Activated naive CD4-positive, alpha-beta T cell treated with anti-CD3 and anti-CD28 coated beads for 36 hours (primary cell): ENCODE measurements at regions not wholly inside any gene's neighbourhood (a gene's known extent, or its start where the extent isn't known, plus 50 kb on each side); places are given as distances from the start of the nearest gene placed in this dataset.

Experiments used
- CTCF ChIA-PET: fragments of 350-600 bp; sonication (Branson Sonifier 250); formaldehyde crosslinking; loops from one replicate; lab custom pipeline; 2021; ENCODE audit warnings: antibody characterized with exemption; lab: Charles Lee
- DNase-seq: peaks from one replicate; pipeline ENCODE4 v3.0.0-alpha.2; 2020
- H3K27ac Mint-ChIP-seq: one replicate; pipeline ENCODE4 v1.8.0; 2021; ENCODE audit warnings: mild to moderate bottlenecking, mixed read lengths
- H3K27me3 Mint-ChIP-seq: one replicate; pipeline ENCODE4 v1.8.0; 2021; ENCODE audit warnings: low read depth, mixed read lengths
- H3K36me3 Mint-ChIP-seq: one replicate; pipeline ENCODE4 v1.8.0; 2021; ENCODE audit warnings: low read depth, mixed read lengths
- H3K4me1 Mint-ChIP-seq: one replicate; pipeline ENCODE4 v1.8.0; 2021; ENCODE audit warnings: low read depth, mixed read lengths
- H3K4me3 Mint-ChIP-seq: one replicate; pipeline ENCODE4 v1.8.0; 2021; ENCODE audit warnings: mild to moderate bottlenecking, moderate library complexity, mixed read lengths
- H3K9me3 Mint-ChIP-seq: one replicate; pipeline ENCODE4 v1.8.0; 2021; ENCODE audit warnings: mixed read lengths
- intact Hi-C: fragments of 100-400 bp; cut with micrococcal nuclease; formaldehyde crosslinking; loops from one replicate; pipeline ENCODE4 v1.15.1; 2023

- Mint-ChIP-seq H3K27ac (no peak overlapping the region), H3K27me3 (peaks cover 7% of the 10 kb centered on the region), H3K4me1 (no peaks in the 10 kb centered on the region), H3K9me3 (no peaks in the 10 kb centered on the region), H3K4me3 (no peak overlapping the region), H3K36me3 (no peaks in the 10 kb centered on the region)
- CTCF ChIA-PET = no interaction called here
- intact Hi-C loops = no loop called here
- DNase-seq = no peak
Observed at GRCh38 chr6:140256248-140256647, 881.8 kb upstream of the CITED2 start.

- no peaks in the 10 kb centered on the region for H3K4me1 Mint-ChIP-seq
- no peak for DNase-seq
- peaks cover 11% of the 10 kb centered on the region for H3K27me3 Mint-ChIP-seq
- no peaks in the 10 kb centered on the region for H3K36me3 Mint-ChIP-seq
- no peak overlapping the region for H3K27ac Mint-ChIP-seq
- H3K9me3 Mint-ChIP-seq = no peaks in the 10 kb centered on the region
- intact Hi-C loops = no loop called here
- H3K4me3 Mint-ChIP-seq = no peak overlapping the region
- CTCF ChIA-PET = no interaction called here
Observed at GRCh38 chr6:140253096-140253495, 878.6 kb upstream of the CITED2 start.

- intact Hi-C loops = no loop called here
- no peak for DNase-seq
- H3K27me3 Mint-ChIP-seq = peaks cover 11% of the 10 kb centered on the region
- no peak overlapping the region for H3K27ac Mint-ChIP-seq
- no peak overlapping the region for H3K4me3 Mint-ChIP-seq
- H3K9me3 Mint-ChIP-seq = no peaks in the 10 kb centered on the region
- H3K4me1 Mint-ChIP-seq = no peaks in the 10 kb centered on the region
- H3K36me3 Mint-ChIP-seq = no peaks in the 10 kb centered on the region
- CTCF ChIA-PET = no interaction called here
Observed at GRCh38 chr6:140252099-140252498, 877.7 kb upstream of the CITED2 start.

GRCh38 chr6:140245296-140246040 is 871.0 kb upstream of the CITED2 start:
- CTCF ChIA-PET = no interaction called here
- Mint-ChIP-seq H3K4me1 (no peaks in the 10 kb centered on the region), H3K27me3 (peaks cover 4% of the 10 kb centered on the region), H3K27ac (no peak overlapping the region), H3K4me3 (no peak overlapping the region), H3K9me3 (no peaks in the 10 kb centered on the region), H3K36me3 (no peaks in the 10 kb centered on the region)
- DNase-seq = no peak
- intact Hi-C loops = no loop called here

GRCh38 chr6:140237251-140237650 is 862.8 kb upstream of the CITED2 start:
- H3K9me3 Mint-ChIP-seq = peaks cover 17% of the 10 kb centered on the region
- no peaks in the 10 kb centered on the region for H3K4me1 Mint-ChIP-seq
- CTCF ChIA-PET = no interaction called here
- DNase-seq = no peak
- no peaks in the 10 kb centered on the region for H3K36me3 Mint-ChIP-seq
- intact Hi-C loops = no loop called here
- H3K27me3 Mint-ChIP-seq = peaks cover 5% of the 10 kb centered on the region
- H3K27ac Mint-ChIP-seq = no peak overlapping the region
- no peak overlapping the region for H3K4me3 Mint-ChIP-seq

GRCh38 chr6:140236732-140237131 is 862.3 kb upstream of the CITED2 start:
- Mint-ChIP-seq H3K9me3 (peaks cover 21% of the 10 kb centered on the region), H3K27ac (no peak overlapping the region), H3K4me1 (no peaks in the 10 kb centered on the region), H3K27me3 (peaks cover 5% of the 10 kb centered on the region), H3K4me3 (no peak overlapping the region), H3K36me3 (no peaks in the 10 kb centered on the region)
- no peak for DNase-seq
- CTCF ChIA-PET = no interaction called here
- intact Hi-C loops = no loop called here

- no peak for DNase-seq
- Mint-ChIP-seq H3K4me3 (no peak overlapping the region), H3K9me3 (peaks cover 26% of the 10 kb centered on the region), H3K4me1 (no peaks in the 10 kb centered on the region), H3K27ac (no peak overlapping the region), H3K36me3 (no peaks in the 10 kb centered on the region), H3K27me3 (peaks cover 5% of the 10 kb centered on the region)
- CTCF ChIA-PET = no interaction called here
- intact Hi-C loops = no loop called here
Observed at GRCh38 chr6:140230282-140230681, 855.8 kb upstream of the CITED2 start.

GRCh38 chr6:140228491-140228890 is 854.0 kb upstream of the CITED2 start:
- peaks cover 9% of the 10 kb centered on the region for H3K27me3 Mint-ChIP-seq
- intact Hi-C loops = no loop called here
- no peak overlapping the region for H3K27ac Mint-ChIP-seq
- H3K4me3 Mint-ChIP-seq = no peak overlapping the region
- H3K4me1 Mint-ChIP-seq = no peaks in the 10 kb centered on the region
- H3K9me3 Mint-ChIP-seq = peaks cover 16% of the 10 kb centered on the region
- H3K36me3 Mint-ChIP-seq = no peaks in the 10 kb centered on the region
- no peak for DNase-seq
- CTCF ChIA-PET = no interaction called here

- peaks cover 7% of the 10 kb centered on the region for H3K27me3 Mint-ChIP-seq
- peaks cover 5% of the 10 kb centered on the region for H3K9me3 Mint-ChIP-seq
- no peaks in the 10 kb centered on the region for H3K36me3 Mint-ChIP-seq
- no peak for DNase-seq
- CTCF ChIA-PET = no interaction called here
- H3K4me1 Mint-ChIP-seq = no peaks in the 10 kb centered on the region
- intact Hi-C loops = no loop called here
- no peak overlapping the region for H3K27ac Mint-ChIP-seq
- H3K4me3 Mint-ChIP-seq = no peak overlapping the region
Observed at GRCh38 chr6:140226637-140227036, 852.2 kb upstream of the CITED2 start.

- Mint-ChIP-seq H3K36me3 (no peaks in the 10 kb centered on the region), H3K27ac (no peak overlapping the region), H3K4me1 (no peaks in the 10 kb centered on the region), H3K4me3 (no peak overlapping the region), H3K27me3 (peaks cover 7% of the 10 kb centered on the region), H3K9me3 (no peaks in the 10 kb centered on the region)
- DNase-seq = no peak
- CTCF ChIA-PET = no interaction called here
- intact Hi-C loops = no loop called here
Observed at GRCh38 chr6:140225701-140226436, 851.4 kb upstream of the CITED2 start.

- intact Hi-C loops = no loop called here
- H3K27me3 Mint-ChIP-seq = peaks cover 2% of the 10 kb centered on the region
- no peak for DNase-seq
- H3K36me3 Mint-ChIP-seq = no peaks in the 10 kb centered on the region
- H3K4me1 Mint-ChIP-seq = no peaks in the 10 kb centered on the region
- peaks cover 12% of the 10 kb centered on the region for H3K9me3 Mint-ChIP-seq
- no peak overlapping the region for H3K4me3 Mint-ChIP-seq
- H3K27ac Mint-ChIP-seq = no peak overlapping the region
- CTCF ChIA-PET = no interaction called here
Observed at GRCh38 chr6:140217283-140217682, 842.8 kb upstream of the CITED2 start.

GRCh38 chr6:140209775-140210174 is 835.3 kb upstream of the CITED2 start:
- no peaks in the 10 kb centered on the region for H3K9me3 Mint-ChIP-seq
- no peaks in the 10 kb centered on the region for H3K4me1 Mint-ChIP-seq
- H3K36me3 Mint-ChIP-seq = no peaks in the 10 kb centered on the region
- DNase-seq = no peak
- no peak overlapping the region for H3K4me3 Mint-ChIP-seq
- no peaks in the 10 kb centered on the region for H3K27me3 Mint-ChIP-seq
- CTCF ChIA-PET = no interaction called here
- intact Hi-C loops = no loop called here
- H3K27ac Mint-ChIP-seq = no peak overlapping the region

- no peak overlapping the region for H3K4me3 Mint-ChIP-seq
- DNase-seq = no peak
- no peaks in the 10 kb centered on the region for H3K9me3 Mint-ChIP-seq
- CTCF ChIA-PET = no interaction called here
- H3K27ac Mint-ChIP-seq = no peak overlapping the region
- no peaks in the 10 kb centered on the region for H3K36me3 Mint-ChIP-seq
- no peaks in the 10 kb centered on the region for H3K27me3 Mint-ChIP-seq
- H3K4me1 Mint-ChIP-seq = no peaks in the 10 kb centered on the region
- intact Hi-C loops = no loop called here
Observed at GRCh38 chr6:140208286-140208685, 833.8 kb upstream of the CITED2 start.
